Kidney (tissue), 13 donors: ENCODE measurements at regions not wholly inside any gene's neighbourhood (a gene's known extent, or its start where the extent isn't known, plus 50 kb on each side); places are given as distances from the start of the nearest gene placed in this dataset.

Experiments
- DNase-seq, 5 donors: peaks; one replicate each; pipeline ENCODE4 v3.0.0-alpha.2; 2013 to 2020
- FAIRE-seq: peaks from 2 replicates; lab custom pipeline; 2012; peaks lifted over from hg19 to GRCh38; lab: Jason Lieb, UNC
- H3K27ac ChIP-seq, 2 donors: one replicate each; pipeline ENCODE4 v1.7.0; 2013; ENCODE audit warnings: low read depth in 2 of 2, low read length in 2 of 2, inconsistent platforms in 1 of 2
- H3K27me3 ChIP-seq: one replicate; pipeline ENCODE4 v1.7.1; 2013; ENCODE audit warnings: low read length, inconsistent platforms; ENCODE audit not compliant: control insufficient read depth, insufficient read depth
- H3K36me3 ChIP-seq, 3 donors: one replicate each; pipeline versions ENCODE4 v1.7.0 to v1.7.1; 2013; ENCODE audit warnings: low read length in 3 of 3, control low read depth in 1 of 3, inconsistent platforms in 1 of 3; ENCODE audit not compliant: insufficient read depth in 3 of 3, control insufficient read depth in 2 of 3
- H3K4me1 ChIP-seq, 3 donors: one replicate each; pipeline versions ENCODE4 v1.7.0 to v1.7.1; 2013; ENCODE audit warnings: low read length in 3 of 3, inconsistent platforms in 1 of 3, low read depth in 1 of 3; ENCODE audit not compliant: control insufficient read depth in 2 of 3, insufficient read depth in 2 of 3
- H3K4me3 ChIP-seq, 3 donors: one replicate each; pipeline versions ENCODE4 v1.7.0 to v1.8.1; 2013; ENCODE audit warnings: low read length in 3 of 3, control low read depth in 1 of 3, inconsistent platforms in 1 of 3
- H3K9ac ChIP-seq, 3 donors: one replicate each; pipeline versions ENCODE4 v1.7.0 to v1.7.1; 2013; ENCODE audit warnings: low read length in 3 of 3, control low read depth in 1 of 3, inconsistent platforms in 1 of 3
- H3K9me3 ChIP-seq, 3 donors: one replicate each; pipeline versions ENCODE4 v1.7.0 to v1.7.1; 2013; ENCODE audit warnings: low read length in 3 of 3, control low read depth in 1 of 3, inconsistent platforms in 1 of 3; ENCODE audit not compliant: control insufficient read depth in 2 of 3, insufficient read depth in 1 of 3
- intact Hi-C: fragments of 100-400 bp; cut with DNase I; formaldehyde crosslinking; loops from one replicate; pipeline ENCODE4 v1.11.1; 2022
- TF ChIP-seq, protein P1 (sequence below): IDR thresholded peaks from 3 replicates; pipeline ENCODE4 v1.5.1; 2012; ENCODE audit warnings: mild to moderate bottlenecking, moderate library complexity, borderline replicate concordance; ENCODE audit not compliant: insufficient read depth; ENCODE audit errors: extremely low read depth
- donor health status: control.
- donor health status: control.
- donor health status: control.
- donor health status: control.
- donor health status: control.
- donor health status: DM: yes; HTN: yes; CAD: no.
- donor health status: Normal renal cell carcinoma (clear cell type).

DNA sequence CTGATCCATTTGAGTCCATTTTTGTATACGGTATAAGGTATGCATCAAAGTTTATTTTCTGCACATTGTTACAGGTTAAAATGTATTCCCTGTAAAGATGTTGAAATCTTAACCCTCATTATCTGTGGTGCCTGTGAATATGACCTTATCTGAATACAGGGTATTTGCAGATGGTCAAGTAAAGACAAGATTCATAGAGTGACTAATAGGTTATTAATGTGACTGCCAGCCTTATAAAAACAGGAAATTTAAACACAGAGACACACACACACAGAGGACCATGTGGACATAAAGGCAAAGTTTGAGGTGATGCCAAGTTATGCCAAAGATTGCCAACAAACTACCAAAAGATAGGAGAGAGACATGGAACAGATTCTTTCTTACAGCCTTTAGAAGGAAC is 347.2 kb upstream of the DCN start:
- intact Hi-C loops: no loop called here
- Histone ChIP-seq H3K4me3 (no peak overlapping the region), H3K9ac (no peak overlapping the region), H3K36me3 (no peaks in the 10 kb centered on the region), H3K27me3 (no peaks in the 10 kb centered on the region), H3K9me3 (peaks cover 0 to 3% (median 0%) of the 10 kb centered on the region in 3 donors), H3K27ac (no peak overlapping the region), H3K4me1 (no peaks in the 10 kb centered on the region)
- TF ChIP-seq, protein P1, sequence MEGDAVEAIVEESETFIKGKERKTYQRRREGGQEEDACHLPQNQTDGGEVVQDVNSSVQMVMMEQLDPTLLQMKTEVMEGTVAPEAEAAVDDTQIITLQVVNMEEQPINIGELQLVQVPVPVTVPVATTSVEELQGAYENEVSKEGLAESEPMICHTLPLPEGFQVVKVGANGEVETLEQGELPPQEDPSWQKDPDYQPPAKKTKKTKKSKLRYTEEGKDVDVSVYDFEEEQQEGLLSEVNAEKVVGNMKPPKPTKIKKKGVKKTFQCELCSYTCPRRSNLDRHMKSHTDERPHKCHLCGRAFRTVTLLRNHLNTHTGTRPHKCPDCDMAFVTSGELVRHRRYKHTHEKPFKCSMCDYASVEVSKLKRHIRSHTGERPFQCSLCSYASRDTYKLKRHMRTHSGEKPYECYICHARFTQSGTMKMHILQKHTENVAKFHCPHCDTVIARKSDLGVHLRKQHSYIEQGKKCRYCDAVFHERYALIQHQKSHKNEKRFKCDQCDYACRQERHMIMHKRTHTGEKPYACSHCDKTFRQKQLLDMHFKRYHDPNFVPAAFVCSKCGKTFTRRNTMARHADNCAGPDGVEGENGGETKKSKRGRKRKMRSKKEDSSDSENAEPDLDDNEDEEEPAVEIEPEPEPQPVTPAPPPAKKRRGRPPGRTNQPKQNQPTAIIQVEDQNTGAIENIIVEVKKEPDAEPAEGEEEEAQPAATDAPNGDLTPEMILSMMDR: no peak
- FAIRE-seq (no peak), DNase-seq (no peak)

DNA sequence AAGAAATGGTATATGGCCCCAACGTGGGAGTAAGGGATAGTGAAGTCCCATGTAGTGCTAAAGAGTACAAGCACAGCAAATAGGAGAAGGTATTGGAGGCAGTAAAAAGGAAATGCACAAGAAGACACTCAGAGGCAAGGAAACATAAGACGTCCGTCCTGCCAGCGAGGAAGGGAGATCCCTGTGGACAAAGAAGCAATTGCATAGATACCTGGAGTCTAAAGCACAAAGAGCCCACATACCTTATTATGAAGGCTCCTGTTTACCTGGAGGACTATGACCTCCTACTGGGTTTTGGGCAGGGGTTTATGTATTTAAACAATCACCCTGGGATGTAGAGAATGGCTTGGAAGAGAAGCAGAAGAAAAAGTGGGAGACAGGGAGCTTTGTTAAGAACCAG is 341.2 kb upstream of the DCN start:
- no peaks in the 10 kb centered on the region for H3K9me3 ChIP-seq
- no peaks in the 10 kb centered on the region for H3K4me1 ChIP-seq
- no peak overlapping the region for H3K27ac ChIP-seq
- no peak for FAIRE-seq
- TF ChIP-seq, protein P1: no peak
- H3K9ac ChIP-seq: no peak overlapping the region
- no peak for DNase-seq
- no peaks in the 10 kb centered on the region for H3K36me3 ChIP-seq
- H3K27me3 ChIP-seq: no peaks in the 10 kb centered on the region
- no peak overlapping the region for H3K4me3 ChIP-seq
- intact Hi-C loops: no loop called here

DNA sequence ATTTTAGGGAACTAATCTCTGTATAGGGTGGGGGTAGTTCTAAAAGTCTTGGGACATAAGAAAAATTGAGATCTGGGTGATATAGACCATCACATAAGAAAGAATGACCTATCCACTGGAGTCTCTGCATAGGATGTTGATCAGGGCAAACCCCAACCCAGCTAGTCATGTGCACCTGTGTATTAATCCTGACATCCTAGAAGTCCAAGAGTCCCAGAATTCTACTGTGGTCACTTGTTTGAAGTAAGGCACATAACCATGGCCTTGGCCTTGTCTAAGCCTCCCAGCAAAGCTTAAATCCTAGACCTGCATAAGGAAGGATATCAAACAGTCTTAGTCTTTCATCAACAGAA is 334.1 kb upstream of the DCN start:
- H3K36me3 ChIP-seq: no peaks in the 10 kb centered on the region
- H3K27me3 ChIP-seq: no peaks in the 10 kb centered on the region
- DNase-seq: no peak
- H3K4me1 ChIP-seq: no peaks in the 10 kb centered on the region
- H3K4me3 ChIP-seq: no peak overlapping the region
- TF ChIP-seq, protein P1: no peak
- FAIRE-seq: no peak
- intact Hi-C loops: no loop called here
- no peaks in the 10 kb centered on the region for H3K9me3 ChIP-seq
- H3K9ac ChIP-seq: no peak overlapping the region
- H3K27ac ChIP-seq: no peak overlapping the region
